T-helper 1 cell (primary cell): ENCODE measurements at regions not wholly inside any gene's neighbourhood (a gene's known extent, or its start where the extent isn't known, plus 50 kb on each side); places are given as distances from the start of the nearest gene placed in this dataset.
A peak's percentile ranks its signal among the peaks of the same experiment; 100 is the strongest.
"Not testable (repeated sequence)": the region's sequence is repeated elsewhere in the genome, so short reads cannot be mapped to it uniquely, and the experiment has no call there.

ENCODE experiments used
- DNase-seq, 5 donors: peaks; one replicate each; pipeline ENCODE4 v3.0.0-alpha.2; 2012 to 2020

- DNase-seq: no peak
Observed at GRCh38 chr12:28994179-28994715, 154.8 kb upstream of the FAR2 start.

DNA sequence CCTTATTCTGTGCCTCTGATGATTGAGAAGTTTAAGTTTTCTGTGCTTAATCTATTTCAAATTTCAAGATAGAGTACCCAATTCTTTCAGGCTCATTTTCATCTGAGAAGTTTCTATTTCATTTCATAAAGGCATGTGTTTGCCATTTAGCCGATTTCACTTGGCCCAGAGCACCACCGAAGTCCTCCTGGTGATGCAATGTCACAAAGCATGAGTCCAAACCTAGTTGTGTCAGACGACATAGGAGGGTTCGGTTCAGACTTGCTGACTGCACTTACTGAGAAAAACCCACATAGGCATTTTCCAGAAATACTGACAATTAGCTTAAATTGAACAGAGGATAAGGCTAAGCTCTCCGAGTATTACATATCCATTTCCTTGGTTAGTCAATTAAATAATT lies 152.4 kb upstream of the FAR2 start:
- no peak for DNase-seq

DNA sequence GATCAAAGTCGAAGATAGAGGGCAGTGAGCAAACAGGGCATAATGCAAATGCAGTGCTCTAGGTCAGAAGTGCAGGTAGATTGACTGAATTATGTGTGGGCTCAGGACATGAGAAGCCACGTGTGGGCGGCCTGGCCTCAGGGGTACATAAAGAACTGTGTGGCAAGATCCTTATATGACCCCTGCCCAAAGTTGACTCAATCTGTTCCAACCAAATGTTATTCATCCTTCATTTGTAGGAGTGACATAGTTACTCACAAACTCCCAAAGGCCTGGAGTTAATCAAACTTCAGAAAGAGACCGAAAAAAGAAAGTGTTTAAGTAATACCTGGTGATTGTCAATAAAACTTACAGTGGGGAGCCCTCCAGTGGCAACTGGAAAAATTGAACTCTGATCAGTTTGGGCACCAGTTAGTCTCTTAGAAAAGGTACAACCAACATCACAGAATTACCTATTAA lies 150.4 kb upstream of the FAR2 start:
- peak in 1 of 5 donors; percentile 2 for DNase-seq

DNA sequence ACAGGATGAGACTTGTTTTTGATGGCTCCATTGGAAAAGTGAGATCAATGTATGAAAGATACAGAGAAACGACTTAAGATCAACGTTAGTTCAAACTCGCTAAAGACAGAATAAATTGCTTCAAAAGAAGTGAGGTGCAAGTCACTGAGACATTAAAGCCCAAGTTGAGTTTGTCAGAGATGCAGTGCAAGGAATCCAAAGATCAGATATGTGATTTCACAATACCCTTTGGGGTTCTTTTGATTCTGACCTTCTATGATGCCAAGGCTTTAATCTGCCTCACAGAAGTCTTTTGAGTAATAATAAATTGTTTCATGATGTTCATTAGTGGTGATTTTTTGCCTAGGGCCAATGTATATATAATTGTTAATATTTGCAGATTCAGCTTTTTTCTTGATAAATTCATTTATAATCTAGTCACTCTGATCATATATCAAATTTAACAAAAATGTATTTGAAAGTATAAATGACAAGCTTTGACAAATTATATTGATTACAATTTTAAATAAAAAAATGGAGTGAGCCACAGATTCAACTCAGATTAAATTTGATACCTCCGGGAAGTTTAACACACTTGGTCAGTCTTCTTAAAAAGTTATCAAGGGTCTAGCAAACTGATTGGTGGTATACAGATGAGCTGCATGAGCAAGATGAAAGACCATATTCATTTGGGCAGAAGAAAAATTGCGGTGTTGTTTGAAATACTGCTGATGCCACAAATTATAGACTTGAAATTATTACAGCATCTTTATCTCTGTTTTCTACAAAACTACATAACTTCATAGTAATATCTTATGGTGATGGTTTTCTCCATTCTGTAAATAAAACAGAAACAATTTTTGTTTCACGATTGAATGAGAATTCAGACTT lies 144.8 kb upstream of the FAR2 start:
- DNase-seq: no peak

DNA sequence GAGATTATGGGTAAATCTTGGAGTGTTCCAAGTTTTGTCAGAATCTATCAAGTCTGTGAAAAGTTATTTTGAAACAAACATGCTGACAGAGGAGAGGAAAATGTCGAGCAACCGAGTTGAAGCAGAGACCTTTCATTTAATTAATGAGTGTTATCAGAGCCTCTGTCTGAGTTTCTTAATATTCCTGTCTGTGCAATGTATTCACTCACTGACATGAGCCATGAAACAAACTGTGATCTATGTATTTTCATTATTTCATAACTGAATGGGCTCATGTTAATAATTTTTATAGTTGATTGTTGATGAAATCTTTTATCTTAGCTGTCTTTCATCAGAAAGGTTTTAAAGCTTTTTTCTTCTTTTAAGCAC lies 144.2 kb upstream of the FAR2 start:
- DNase-seq: no peak

- DNase-seq: no peak
Observed at GRCh38 chr12:29008786-29009185, 140.3 kb upstream of the FAR2 start.

GRCh38 chr12:29012673-29013072 lies 136.4 kb upstream of the FAR2 start:
- peak in 1 of 5 donors; percentile 10 for DNase-seq

DNA sequence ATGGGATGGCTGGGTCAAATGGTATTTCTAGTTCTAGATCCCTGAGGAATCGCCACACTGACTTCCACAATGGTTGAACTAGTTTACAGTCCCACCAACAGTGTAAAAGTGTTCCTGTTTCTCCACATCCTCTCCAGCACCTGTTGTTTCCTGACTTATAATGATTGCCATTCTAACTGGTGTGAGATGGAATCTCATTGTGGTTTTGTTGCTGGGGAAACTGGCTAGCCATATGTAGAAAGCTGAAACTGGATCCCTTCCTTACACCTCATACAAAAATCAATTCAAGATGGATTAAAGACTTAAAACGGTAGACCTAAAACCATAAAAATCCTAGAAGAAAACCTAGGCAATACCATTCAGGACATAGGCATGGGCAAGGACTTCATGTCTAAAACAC lies 131.5 kb upstream of the FAR2 start:
- DNase-seq: not testable (repeated sequence)

DNA sequence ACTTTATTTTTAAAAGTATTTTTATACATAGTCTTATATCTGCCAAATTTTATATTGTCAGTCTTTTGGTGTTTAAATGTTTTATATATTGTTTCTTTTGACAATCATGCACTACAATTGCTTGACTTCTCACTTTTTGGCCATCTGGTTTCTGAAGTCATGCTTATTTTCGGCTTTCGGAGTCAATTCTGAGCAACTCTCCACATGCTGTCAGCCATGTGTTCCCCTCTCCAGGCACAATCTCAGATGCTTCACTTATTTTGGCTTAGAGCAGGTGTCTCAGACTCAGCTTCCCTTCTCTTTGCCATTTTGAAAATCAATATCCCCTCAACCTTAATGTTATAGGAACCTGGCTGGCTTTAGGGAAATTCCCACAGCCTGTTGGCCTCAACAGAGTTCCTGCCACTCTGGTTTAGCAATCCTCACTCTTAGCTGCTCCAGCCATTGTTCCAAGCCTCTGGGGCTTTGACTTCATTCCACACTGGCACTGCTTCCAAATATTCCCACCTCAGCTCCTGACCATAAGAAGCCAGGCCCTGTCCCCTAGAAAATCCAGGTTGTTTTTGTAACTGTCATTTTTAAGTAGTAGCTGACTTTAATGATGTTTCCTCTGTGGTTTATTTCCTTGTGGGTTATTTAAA lies 125.5 kb upstream of the FAR2 start:
- DNase-seq: no peak

- no peak for DNase-seq
Observed at GRCh38 chr12:29024117-29024516, 125.0 kb upstream of the FAR2 start.

DNA sequence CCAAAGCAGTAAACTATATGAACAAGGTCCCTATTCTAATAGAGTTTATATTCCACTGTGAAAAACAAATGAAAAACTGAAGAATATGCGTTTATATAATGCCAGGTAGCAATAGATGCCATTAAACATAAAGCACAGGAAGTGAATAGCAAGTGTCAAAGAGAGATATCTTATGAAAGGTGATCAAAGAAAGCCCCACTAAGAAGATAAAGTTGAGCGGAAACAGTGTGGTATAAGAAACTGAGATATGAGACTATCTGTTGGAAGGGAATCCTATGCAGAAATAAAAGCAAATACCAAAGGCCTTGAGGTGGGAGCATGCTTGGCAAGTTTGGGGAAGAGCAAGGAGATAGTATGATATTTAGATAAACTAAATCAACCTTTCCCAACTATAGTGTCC lies 123.1 kb upstream of the FAR2 start:
- DNase-seq: no peak

DNA sequence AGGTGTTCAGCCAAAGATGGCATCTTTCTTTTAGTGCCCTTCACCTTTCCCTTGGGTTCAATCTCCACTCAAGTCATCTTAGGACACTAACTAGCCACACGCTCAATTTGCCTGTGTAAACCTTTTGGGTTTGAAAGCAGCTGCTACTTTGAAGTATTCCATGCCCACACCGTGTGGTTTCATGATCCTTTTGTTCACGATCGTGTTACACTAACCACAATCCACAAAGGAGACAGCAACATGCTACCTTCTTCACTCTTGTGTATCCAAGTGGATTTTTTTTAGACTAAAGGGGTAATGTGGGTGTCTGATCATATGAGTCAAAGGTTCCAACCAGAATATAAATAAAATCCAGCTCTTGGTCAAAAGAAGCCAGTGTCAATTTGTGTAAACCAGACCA lies 122.7 kb upstream of the FAR2 start:
- no peak for DNase-seq

GRCh38 chr12:29029484-29029883 lies 119.6 kb upstream of the FAR2 start:
- DNase-seq: not testable (repeated sequence)

DNA sequence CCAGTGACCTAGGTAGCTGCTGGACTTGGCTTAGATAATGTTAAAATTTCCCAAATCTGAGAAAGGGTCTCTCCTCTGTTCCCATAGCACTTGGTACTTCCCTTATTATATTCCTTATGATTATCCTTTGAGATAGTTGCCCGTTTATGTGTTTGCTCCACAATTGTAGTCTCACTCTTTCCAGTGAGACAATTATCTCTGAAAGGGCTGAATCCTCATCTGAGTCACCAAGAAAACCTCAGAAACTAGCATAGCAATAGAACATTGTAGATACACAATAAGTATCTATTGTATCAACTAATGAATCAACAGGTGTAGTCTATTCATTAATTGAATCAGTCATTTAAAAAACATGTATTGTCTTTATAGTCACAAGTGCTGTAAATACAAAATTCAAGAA lies 119.1 kb upstream of the FAR2 start:
- no peak for DNase-seq

- no peak for DNase-seq
Observed at GRCh38 chr12:29032446-29032845, 116.6 kb upstream of the FAR2 start.

- DNase-seq: no peak
Observed at GRCh38 chr12:29033519-29033918, 115.6 kb upstream of the FAR2 start.

DNA sequence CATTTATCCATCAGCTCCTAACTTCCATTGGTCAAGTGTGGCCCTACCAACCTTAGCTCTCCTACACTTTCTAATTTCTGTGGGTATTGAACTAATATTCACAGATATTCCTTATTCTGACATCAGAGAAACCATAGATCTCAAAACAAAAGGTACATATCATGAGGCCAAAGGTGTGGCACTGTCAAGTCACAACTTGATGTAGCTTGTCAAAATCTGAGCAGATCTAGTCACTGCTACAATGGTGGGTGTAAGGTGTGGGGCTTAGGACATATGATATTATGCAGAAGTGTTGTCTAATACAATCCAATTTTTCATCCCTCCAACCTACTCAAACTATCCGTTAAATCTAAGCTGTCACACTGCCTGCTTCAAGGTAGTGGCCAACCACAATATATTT lies 114.0 kb upstream of the FAR2 start:
- no peak for DNase-seq

DNA sequence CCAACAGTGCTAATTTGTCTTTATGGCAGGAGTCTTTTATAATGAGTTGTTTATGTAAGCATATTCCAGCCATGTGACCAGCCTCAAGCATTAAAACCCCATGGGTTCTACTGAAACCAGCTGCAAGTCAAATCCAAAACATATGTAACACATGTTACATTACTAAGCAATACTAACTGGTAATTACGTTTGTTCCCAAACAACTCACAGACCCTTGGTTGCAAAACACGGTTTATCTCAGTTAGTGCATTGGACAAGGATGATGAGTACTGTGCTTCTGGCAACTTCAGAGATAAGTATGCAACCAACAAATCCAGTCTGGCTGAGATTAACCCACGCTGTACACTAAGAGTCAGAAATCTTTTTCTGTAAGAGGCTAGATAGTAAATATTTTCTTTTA lies 110.1 kb upstream of the FAR2 start:
- DNase-seq: no peak

DNA sequence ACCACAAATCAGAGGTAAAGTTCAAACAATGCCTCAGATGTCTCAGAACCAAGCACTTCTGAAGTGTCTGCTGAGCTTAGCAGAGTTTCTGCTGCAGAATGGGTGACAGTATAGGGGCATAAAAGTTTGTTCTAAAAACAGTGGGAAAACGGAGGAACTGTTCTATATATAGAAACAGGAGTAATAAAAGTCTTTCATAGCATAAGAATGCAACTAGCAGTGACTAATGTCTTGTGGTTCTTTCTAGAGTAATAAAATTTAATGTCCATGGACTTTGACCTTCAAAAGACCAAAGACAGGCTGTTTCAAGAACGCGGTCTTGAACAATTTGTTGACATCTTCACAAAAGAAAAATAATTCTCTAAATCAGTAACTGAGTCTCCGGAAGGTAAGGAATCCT lies 107.5 kb upstream of the FAR2 start:
- no peak for DNase-seq

DNA sequence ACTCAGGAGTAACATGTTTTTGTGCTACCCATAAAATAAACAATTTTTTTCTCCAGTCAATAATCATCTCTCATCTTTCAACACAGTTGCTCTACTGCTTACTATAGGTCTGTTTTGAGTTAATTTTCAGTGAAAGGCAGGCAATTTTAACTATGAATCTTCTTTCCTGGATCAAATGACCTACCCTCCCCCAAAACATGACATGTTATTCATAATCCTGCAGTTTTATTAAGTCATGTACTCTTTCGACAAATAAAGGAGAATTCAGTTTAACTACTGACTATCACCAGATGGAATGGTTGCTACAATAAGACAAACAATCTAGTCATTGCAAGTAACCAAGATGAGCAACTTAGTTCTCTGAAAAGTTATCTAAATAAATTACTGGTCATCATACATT lies 106.0 kb upstream of the FAR2 start:
- DNase-seq: no peak

- no peak for DNase-seq
Observed at GRCh38 chr12:29044799-29045198, 104.3 kb upstream of the FAR2 start.

DNA sequence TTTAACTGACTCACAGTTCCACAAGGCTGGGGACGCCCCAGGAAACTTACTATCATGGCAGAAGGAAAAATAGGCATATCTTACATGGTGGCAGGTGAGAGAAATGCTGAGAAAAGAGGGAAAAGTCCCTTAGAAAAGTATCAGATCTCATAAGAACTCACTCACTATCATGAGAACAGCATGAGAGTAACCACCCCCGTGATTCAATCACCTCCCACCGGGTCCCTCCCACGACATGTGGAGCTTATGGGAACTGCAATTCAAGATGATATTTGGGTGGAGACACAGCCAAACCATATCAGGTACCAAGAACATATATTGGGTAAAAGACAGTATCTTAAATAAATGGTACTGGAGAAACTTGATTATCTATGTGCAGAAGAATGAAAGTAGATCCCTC lies 100.3 kb upstream of the FAR2 start:
- no peak for DNase-seq

GRCh38 chr12:29050503-29050902 lies 98.6 kb upstream of the FAR2 start:
- DNase-seq: no peak

GRCh38 chr12:29051221-29051620 lies 97.9 kb upstream of the FAR2 start:
- DNase-seq: no peak
